Stimulated activated CD8-positive, alpha-beta memory T cell treated with anti-CD3 and anti-CD28 coated beads, Interleukin-2, amount 100 ng/mL, for 48 hours (primary cell): ENCODE measurements at regions not wholly inside any gene's neighbourhood (a gene's known extent, or its start where the extent isn't known, plus 50 kb on each side); places are given as distances from the start of the nearest gene placed in this dataset.
"Not testable (repeated sequence)": the region's sequence is repeated elsewhere in the genome, so short reads cannot be mapped to it uniquely, and the experiment has no call there.

Experiments
- DNase-seq, 2 donors: peaks; one replicate each; pipeline ENCODE4 v3.0.0-alpha.2; 2020; ENCODE audit warnings: low read depth in 2 of 2

- DNase-seq = no peak
Measured at GRCh38 chr16:8113843-8114242, 476.5 kb downstream of the TMEM114 start.

DNA sequence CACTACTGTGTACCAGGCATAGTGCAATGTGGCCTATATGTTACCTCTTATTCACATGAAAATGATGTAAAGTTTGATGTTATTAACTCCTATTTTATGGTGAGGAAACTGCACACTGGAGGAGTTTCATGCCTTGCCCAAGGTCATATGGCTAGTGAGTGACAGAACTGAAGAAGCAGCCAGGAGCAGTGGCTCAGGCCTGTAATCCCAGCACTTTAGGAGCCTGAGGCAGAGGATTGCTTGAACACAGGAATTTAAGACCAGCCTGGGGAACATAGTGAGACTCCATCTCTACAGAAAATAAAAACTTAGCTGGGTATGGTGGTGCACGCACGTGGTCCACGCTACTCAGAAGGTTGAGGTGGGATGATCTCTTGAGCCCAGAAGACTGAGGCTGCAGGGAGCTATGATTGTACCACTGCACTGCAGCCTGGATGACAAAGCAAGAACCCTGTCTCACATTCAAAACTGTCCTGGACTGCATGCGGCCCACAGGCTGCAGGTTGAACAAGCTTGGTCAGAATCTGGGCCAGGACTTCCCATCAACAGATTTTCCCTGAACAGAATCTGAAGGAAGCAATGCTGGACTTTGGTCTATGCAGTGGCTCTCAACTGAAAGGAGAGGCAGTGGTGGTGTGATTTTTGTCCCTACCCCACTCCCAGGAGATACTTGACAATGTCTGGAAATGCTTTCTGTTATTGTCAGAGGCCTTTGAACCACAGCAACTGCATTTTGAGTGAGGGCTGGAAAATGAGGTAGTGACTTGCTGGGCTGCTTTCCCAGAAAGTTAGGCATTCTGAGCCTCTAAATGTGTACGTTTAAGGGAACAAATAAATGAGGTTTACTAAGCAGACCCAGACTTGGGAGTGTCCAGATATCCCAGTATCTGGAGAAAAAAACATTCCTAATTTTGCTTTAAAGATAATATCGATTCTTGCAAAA lies 479.5 kb downstream of the TMEM114 start:
- DNase-seq = no peak

GRCh38 chr16:8109510-8110369 lies 480.6 kb downstream of the TMEM114 start:
- DNase-seq = no peak

DNA sequence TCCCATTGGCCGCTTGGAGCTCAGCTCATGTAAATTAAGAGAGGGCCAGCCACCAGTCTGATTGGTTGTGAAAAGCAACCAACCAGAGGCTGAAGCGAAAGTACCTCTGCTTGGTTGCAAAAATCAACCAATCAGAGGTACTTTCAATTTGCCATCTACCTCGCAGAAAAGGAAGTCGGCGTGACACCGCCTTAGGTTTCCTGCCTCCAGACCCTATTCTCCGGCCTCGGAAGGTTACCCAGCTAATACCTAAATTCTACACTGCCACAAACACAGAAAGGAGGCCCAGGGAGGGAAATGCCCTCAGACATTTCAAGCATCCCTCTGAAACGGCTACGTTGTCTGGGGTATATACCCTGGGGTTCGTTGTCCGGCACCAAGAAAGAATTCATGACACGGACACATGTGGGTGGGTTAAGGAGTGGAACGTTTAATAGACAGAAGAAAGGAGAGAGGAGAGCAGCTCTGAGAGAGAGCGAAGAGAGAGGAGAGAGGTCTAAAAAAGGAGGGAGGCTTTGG lies 481.3 kb downstream of the TMEM114 start:
- no peak for DNase-seq

DNA sequence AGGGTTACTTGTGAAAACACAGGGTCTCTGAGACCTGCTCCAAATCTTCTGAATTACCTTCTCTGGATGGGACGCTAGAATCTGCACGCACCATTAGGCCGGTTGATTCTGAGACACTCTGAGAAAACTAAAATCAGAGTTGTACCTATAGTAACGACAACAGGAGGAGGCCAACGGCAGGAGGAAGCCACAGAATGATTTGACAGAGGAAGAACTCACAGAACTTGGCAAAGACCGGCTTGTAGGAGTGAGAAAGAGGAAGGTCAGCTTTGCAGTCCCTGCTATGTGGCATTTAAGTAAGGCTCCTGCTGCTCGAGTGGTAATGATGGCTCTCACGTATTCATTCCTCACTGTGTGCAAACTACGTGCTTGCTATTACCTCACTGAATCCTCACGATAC lies 483.0 kb downstream of the TMEM114 start:
- no peak for DNase-seq

GRCh38 chr16:8103649-8104289 lies 486.5 kb downstream of the TMEM114 start:
- no peak for DNase-seq

DNA sequence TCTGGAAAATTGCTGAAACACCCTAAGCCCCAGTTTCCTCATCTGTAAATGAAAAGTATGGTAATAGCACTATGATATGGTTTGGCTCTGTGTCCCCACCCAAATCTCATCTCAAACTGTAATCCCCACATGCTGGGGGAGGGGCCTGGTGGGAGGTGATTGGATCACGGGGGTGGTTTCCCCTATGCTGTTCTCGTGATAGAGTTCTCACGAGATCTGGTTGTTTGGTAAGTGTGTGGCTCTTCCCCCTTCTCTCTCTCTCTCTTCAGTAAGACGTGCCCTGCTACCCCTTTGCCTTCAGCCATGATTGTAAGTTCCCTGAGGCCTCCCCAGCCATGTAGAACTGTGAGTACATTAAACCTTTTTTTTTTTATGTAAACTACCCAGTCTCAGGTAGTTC lies 490.7 kb downstream of the TMEM114 start:
- no peak for DNase-seq

GRCh38 chr16:8098947-8099512 lies 491.3 kb downstream of the TMEM114 start:
- no peak for DNase-seq

GRCh38 chr16:8096211-8096610 lies 494.1 kb downstream of the TMEM114 start:
- DNase-seq = no peak

- DNase-seq = no peak
Measured at GRCh38 chr16:8094696-8095095, 495.6 kb downstream of the TMEM114 start.

- no peak for DNase-seq
Measured at GRCh38 chr16:8088820-8089338, 501.4 kb downstream of the TMEM114 start.

GRCh38 chr16:8087597-8088289 lies 502.6 kb downstream of the TMEM114 start:
- DNase-seq = no peak

DNA sequence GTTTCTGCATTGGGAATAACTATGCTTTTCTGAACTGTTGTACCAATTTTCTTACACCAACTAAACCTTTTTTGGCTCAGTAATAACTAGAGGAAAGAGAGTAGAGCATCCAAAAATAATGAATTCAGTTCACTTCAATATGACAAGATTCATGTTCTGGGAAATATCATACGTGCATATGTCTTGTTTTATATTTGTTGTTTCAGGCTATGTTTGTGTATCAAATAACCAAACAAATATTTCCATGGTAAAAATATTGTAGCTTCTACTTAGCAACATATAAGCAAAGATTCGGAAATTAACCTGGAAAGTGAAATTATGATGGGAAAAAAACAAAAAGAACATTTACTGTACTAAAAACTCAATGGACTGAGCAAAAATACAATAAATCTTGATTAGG lies 503.2 kb downstream of the TMEM114 start:
- no peak for DNase-seq

DNA sequence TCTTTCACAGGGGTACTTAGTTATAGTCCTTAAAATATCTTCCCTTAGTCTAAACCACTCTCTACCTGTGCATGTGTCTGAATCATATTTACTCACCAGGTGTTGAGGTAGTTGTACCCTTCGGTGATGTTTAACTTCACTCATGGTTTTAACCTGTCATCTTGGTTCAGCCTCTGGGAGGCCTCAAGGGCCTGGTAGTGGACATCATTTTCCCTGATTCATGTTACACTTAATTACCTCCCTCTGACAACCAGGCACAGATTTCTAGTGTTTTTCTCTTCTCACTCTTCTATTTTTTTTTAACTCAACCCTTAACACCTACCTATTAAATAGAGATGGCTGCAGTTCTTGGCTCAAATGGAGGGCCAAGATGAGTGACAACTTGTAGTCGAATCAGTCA lies 505.4 kb downstream of the TMEM114 start:
- DNase-seq = no peak

GRCh38 chr16:8084302-8084701 lies 506.0 kb downstream of the TMEM114 start:
- DNase-seq = no peak

DNA sequence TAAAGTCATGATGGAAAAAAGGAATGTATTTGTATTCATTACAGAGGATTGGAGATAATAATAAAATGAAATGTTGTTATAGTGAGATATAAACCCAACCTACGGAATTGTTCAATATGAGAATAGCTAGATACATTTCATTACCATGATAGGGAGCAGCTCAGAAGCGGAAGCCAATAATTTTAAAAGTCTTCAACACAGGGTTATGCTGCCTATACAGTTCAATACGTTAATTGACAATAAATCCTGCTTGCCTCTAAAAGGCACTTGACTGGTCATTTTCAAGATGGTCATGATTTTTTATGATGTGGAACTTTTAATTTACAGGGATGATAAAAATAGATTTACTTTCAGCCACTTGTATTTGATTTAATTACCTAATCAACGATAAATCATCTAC lies 506.8 kb downstream of the TMEM114 start:
- no peak for DNase-seq

GRCh38 chr16:8080817-8081216 lies 509.5 kb downstream of the TMEM114 start:
- DNase-seq = no peak

DNA sequence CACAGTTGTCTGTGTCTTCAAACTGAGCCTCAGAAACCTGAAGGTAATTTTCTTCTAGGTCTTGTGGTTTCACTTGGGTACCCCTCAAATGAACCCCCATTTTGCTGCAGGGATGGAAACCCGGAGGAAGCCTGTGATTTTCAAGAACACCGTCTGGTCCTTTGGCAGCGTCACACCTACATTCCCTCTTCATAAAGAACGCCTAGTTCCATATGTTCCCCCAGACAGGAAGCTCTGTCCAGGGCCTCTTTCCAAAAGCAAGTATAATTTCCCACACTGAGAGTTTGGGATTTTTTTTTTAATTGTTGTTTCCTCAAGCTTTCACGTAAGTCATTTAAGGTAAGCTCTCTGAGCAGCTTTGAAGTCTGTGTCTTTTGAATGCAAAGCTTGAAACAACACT lies 515.0 kb downstream of the TMEM114 start:
- no peak for DNase-seq

GRCh38 chr16:8070506-8070905 lies 519.8 kb downstream of the TMEM114 start:
- no peak for DNase-seq

GRCh38 chr16:8068225-8068624 lies 522.1 kb downstream of the TMEM114 start:
- DNase-seq = not testable (repeated sequence)

DNA sequence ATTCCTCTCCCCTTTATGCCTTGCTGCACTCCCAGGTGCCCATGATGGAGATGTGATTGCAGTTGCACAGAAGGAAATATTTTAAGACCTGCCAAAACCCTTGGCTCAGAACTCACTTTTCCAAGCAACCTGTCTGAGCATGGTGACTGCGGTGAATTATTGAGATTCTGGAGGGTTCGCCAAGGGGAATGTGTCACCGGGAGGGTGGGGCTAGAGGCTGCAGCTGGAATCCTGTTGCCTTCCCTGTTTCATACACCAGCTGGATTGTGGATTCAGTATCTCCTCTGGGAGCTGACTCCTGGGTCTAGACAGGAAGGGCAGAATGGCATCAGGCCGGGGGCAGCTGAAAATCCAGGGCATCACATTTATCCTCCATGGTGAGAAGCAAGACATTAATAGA lies 527.2 kb downstream of the TMEM114 start:
- no peak for DNase-seq
